ENCODE measurements at regions not wholly inside any gene's neighbourhood (a gene's known extent, or its start where the extent isn't known, plus 50 kb on each side); places are given as distances from the start of the nearest gene placed in this dataset.

- DNase-seq (peak; percentile 79), ATAC-seq (peak; percentile 78)
Measured at GRCh38 chr6:26216359-26216885, 129.2 kb downstream of the HFE start.

GRCh38 chr6:26216886-26217713 lies 129.9 kb downstream of the HFE start:
- DNase-seq (peak; percentile 81), ATAC-seq (peak; percentile 72)

GRCh38 chr6:26217714-26218075 lies 130.5 kb downstream of the HFE start:
- no peak for DNase-seq
- ATAC-seq: no peak

- DNase-seq (no peak), ATAC-seq (no peak)
Measured at GRCh38 chr6:26218824-26219223, 131.6 kb downstream of the HFE start.

- ATAC-seq (no peak), DNase-seq (no peak)
Measured at GRCh38 chr6:26220145-26220970, 133.1 kb downstream of the HFE start.

- DNase-seq (no peak), ATAC-seq (no peak)
Measured at GRCh38 chr6:26221186-26221585, 134.0 kb downstream of the HFE start.

- ATAC-seq (no peak), DNase-seq (no peak)
Measured at GRCh38 chr6:26222571-26222970, 135.3 kb downstream of the HFE start.

GRCh38 chr6:26223228-26223627 lies 136.0 kb downstream of the HFE start:
- DNase-seq (no peak), ATAC-seq (peak; percentile 4)

GRCh38 chr6:26223650-26224546 lies 136.7 kb downstream of the HFE start:
- peak; percentile 87 for ATAC-seq
- DNase-seq: peak; percentile 48

GRCh38 chr6:26224547-26224912 lies 137.3 kb downstream of the HFE start:
- no peak for DNase-seq
- no peak for ATAC-seq

- DNase-seq: no peak
- no peak for ATAC-seq
Measured at GRCh38 chr6:26224940-26225847, 138.0 kb downstream of the HFE start.

- ATAC-seq (no peak), DNase-seq (no peak)
Measured at GRCh38 chr6:26225848-26226578, 138.8 kb downstream of the HFE start.

- ATAC-seq (no peak), DNase-seq (no peak)
Measured at GRCh38 chr6:26226579-26226967, 138.4 kb upstream of the BTN3A2 start.

- DNase-seq: no peak
- no peak for ATAC-seq
Measured at GRCh38 chr6:26230351-26230750, 134.6 kb upstream of the BTN3A2 start.

- no peak for ATAC-seq
- DNase-seq: no peak
Measured at GRCh38 chr6:26231006-26231587, 133.9 kb upstream of the BTN3A2 start.

- DNase-seq (no peak), ATAC-seq (no peak)
Measured at GRCh38 chr6:26232306-26232939, 132.6 kb upstream of the BTN3A2 start.

- peak; percentile 52 for DNase-seq
- peak; percentile 8 for ATAC-seq
Measured at GRCh38 chr6:26232940-26233648, 131.9 kb upstream of the BTN3A2 start.

GRCh38 chr6:26233649-26234420 lies 131.2 kb upstream of the BTN3A2 start:
- ATAC-seq (peak; percentile 55), DNase-seq (peak; percentile 77)

Measured in stimulated activated naive CD8-positive, alpha-beta T cell treated with anti-CD3 and anti-CD28 coated beads, Interleukin-15, Interleukin-2, amounts not matched to agents 100 U/mL and 50 U/mL, for 24 hours (primary cell).